Retinal pigment epithelial cell (primary cell): ENCODE measurements at regions not wholly inside any gene's neighbourhood (a gene's known extent, or its start where the extent isn't known, plus 50 kb on each side); places are given as distances from the start of the nearest gene placed in this dataset.

Experiments
- DNase-seq: peaks from one replicate; pipeline ENCODE4 v3.0.0-alpha.2; 2010; ENCODE audit warnings: low read depth
- H3K4me3 ChIP-seq: 2 replicates; pipeline ENCODE4 v1.5.1; 2011; ENCODE audit warnings: mild to moderate bottlenecking, low read length, control low read depth, moderate library complexity
- TF ChIP-seq, protein P1 (sequence below): conservative IDR thresholded peaks from 2 replicates; pipeline ENCODE4 v1.5.1; 2011; ENCODE audit warnings: low read depth, low read length, control low read depth, inconsistent platforms

DNA sequence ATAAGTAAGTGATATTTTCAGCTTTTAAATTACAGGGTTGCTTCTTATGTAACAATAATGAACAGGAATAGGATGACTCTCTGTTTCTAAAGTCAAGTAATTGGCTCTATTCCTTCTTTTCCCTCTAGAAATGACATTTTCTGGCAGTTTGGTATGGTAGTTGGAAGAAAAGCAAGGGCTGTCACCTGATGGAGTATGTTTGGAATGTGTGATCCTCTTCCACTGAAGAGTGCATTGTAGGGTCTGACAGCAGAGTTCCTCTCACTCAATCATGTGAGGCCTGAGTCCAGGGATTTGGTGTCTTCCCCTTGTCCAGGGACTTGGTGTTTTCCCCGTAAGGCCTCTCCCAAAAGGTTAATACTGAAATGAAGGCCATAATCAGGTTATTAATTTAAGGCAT, 233.8 kb upstream of the FBXL7 start:
- no peak for DNase-seq
- TF ChIP-seq, protein P1, sequence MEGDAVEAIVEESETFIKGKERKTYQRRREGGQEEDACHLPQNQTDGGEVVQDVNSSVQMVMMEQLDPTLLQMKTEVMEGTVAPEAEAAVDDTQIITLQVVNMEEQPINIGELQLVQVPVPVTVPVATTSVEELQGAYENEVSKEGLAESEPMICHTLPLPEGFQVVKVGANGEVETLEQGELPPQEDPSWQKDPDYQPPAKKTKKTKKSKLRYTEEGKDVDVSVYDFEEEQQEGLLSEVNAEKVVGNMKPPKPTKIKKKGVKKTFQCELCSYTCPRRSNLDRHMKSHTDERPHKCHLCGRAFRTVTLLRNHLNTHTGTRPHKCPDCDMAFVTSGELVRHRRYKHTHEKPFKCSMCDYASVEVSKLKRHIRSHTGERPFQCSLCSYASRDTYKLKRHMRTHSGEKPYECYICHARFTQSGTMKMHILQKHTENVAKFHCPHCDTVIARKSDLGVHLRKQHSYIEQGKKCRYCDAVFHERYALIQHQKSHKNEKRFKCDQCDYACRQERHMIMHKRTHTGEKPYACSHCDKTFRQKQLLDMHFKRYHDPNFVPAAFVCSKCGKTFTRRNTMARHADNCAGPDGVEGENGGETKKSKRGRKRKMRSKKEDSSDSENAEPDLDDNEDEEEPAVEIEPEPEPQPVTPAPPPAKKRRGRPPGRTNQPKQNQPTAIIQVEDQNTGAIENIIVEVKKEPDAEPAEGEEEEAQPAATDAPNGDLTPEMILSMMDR: no peak
- no peak overlapping the region for H3K4me3 ChIP-seq

DNA sequence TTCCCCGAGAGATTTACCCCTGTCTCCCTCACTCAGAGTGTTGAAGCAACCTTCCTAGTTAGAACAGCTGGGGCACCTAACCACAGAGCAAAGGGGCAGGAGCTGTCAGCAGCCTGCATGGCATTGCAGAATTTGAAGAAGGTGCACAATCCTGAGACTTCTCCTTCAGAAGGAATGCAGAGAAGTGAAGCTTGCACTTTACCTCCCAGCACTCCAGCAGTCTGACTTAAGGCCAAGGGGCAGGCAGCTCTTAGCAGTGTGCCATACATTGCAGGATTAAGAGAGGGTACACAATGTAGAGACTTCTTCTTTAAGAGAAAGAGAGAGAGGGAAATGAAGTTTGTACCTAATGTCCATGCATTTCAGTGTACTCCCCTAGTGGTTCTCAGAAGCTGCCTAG, 236.0 kb upstream of the FBXL7 start:
- no peak overlapping the region for H3K4me3 ChIP-seq
- no peak for DNase-seq
- TF ChIP-seq, protein P1: no peak

DNA sequence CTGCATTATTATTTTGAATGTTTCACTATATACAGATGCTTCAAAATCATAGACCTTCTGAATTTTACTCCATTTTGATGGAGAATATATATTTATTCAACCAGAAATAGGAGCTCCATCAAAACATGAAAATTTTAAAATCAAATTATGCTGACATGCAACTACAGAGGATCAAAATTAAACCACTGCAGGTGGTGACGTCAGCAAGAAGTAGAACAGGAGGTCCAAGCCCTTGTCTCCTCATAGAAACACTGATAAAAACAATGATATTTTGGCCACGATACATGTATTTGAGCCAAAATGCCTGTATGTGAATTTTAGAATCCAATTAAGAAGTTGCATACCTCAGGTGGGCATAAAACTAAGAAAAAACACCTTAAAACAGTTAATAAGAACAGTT, 236.6 kb upstream of the FBXL7 start:
- H3K4me3 ChIP-seq: no peak overlapping the region
- TF ChIP-seq, protein P1: no peak
- no peak for DNase-seq

DNA sequence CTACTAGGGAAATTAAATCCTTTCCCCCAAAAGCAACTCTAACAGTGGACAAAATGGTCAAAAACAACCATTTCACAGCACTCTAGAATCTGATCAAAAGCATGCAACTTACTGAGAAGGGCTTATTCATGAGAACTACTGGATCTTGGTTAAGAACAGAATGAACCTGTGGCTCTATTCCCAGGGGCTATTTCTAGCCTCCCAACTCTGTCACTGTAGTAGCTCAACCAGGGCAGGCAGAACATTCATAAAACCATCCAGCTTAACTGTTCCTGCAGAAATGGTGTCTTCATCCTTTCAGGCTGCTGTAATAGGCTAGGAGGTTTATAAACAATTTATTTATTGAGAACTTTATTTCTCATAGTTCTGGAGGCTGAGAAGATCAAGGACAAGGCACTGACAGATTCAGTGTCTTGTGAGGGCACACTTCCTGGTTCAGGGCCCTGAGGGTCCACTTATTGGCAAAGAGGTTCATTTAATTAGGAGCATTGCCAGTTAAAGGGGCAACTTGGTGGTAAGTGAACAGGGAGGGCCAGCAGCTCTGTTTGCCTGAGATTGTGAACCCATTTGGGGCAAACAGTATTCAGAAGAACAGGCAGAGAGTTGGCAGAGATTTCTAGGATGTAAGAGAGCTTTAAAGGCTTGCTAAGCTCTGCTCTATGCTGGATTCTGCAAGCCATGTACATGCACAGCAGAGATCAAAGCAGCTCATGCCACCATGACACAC, 238.5 kb upstream of the FBXL7 start:
- no peak for DNase-seq
- TF ChIP-seq, protein P1: no peak
- no peak overlapping the region for H3K4me3 ChIP-seq

DNA sequence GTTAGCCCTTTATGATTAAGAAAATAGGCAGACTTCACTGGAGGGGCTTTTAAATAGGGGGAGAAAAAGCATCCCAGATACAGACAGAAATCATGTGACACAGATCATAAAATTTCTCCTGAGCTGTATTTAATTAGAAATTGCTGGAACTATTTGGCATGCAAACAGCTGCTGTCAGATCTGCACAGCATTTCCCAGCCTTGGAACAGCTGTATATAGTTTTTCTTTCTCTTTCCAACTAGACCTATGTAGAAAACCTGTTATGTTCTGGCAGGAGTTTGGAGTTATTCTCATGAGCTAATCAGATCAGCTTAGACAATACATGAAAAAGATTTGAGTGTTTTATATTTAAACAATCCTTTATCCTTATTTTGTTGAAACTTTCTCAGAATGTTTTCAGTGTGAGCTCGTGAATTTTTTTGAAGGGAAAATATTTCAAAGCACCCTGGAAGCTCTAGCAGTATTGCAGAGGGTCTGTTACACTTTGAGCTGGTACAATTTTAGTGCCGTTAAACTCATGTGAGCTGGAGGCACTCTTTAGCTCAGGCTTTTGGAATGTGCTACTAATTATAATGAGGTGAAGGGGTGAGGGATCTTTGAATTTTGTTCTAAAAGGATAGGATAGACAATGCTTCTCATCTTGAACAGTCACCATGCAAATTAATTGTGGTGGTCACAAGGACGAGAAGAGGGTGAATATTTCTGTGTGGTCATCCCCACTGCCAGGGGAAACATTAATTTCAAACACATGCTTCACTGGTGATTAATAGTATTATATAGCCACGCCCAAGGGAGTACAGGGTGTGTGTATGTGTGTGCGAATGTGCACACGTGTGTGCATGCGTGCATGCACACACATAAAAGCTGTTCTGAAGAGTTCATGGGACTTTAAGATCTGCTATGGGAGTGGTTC, 239.4 kb upstream of the FBXL7 start:
- H3K4me3 ChIP-seq: no peak overlapping the region
- DNase-seq: no peak
- TF ChIP-seq, protein P1: no peak

DNA sequence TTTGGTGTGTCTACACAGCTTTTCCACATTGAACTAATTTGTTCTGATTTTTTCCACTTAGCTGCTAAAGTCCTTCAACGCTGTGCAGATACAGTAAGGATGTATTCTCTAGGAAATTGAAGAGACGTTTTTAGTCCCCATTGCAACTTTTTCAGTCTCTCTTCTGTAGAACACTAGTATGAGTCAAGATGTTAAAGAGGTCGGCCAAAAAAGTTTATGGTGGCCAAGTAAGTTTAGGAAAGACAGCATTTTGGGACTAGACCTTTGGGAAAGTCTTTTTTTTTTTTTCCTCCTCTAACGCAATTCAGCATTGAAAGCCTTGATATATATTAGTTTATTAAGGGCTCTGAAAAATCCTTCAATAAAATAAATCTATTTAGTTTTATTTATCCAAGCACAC, 243.5 kb upstream of the FBXL7 start:
- TF ChIP-seq, protein P1: no peak
- no peak for DNase-seq
- no peak overlapping the region for H3K4me3 ChIP-seq
